ENCODE measurements at regions not wholly inside any gene's neighbourhood (a gene's known extent, or its start where the extent isn't known, plus 50 kb on each side); places are given as distances from the start of the nearest gene placed in this dataset.

GRCh38 chr9:129284607-129285291 is 106.7 kb upstream of the IER5L start:
- no peaks in the 10 kb centered on the region for H3K27me3 ChIP-seq (ENCODE audit: low read depth)
- H3K4me1 ChIP-seq: no peaks in the 10 kb centered on the region
- no peaks in the 10 kb centered on the region for H3K36me3 ChIP-seq (replicated peaks)
- in situ Hi-C loops (cut with MboI; ENCODE audit: low sequenced_read_pairs): no loop called here
- H3K9me3 ChIP-seq: no peaks in the 10 kb centered on the region
- DNase-seq (ENCODE audit: low spot score in 2 of 2): peak in 1 of 2 experiments; percentile 3
- no peak overlapping the region for H3K4me3 ChIP-seq

GRCh38 chr9:129283705-129284606 is 105.9 kb upstream of the IER5L start:
- Histone ChIP-seq H3K4me3 (no peak overlapping the region), H3K27me3 (ENCODE audit: low read depth) (no peaks in the 10 kb centered on the region), H3K36me3 (replicated peaks) (no peaks in the 10 kb centered on the region), H3K4me1 (no peaks in the 10 kb centered on the region), H3K9me3 (no peaks in the 10 kb centered on the region)
- peak in 1 of 2 experiments; percentile 6 for DNase-seq (ENCODE audit: low spot score in 2 of 2)
- in situ Hi-C loops (cut with MboI; ENCODE audit: low sequenced_read_pairs): no loop called here

GRCh38 chr9:129283291-129283691 is 105.2 kb upstream of the IER5L start:
- in situ Hi-C loops (cut with MboI; ENCODE audit: low sequenced_read_pairs): no loop called here
- H3K9me3 ChIP-seq: no peaks in the 10 kb centered on the region
- no peaks in the 10 kb centered on the region for H3K27me3 ChIP-seq (ENCODE audit: low read depth)
- H3K36me3 ChIP-seq (replicated peaks): no peaks in the 10 kb centered on the region
- H3K4me3 ChIP-seq: no peak overlapping the region
- DNase-seq (ENCODE audit: low spot score in 2 of 2): peak in 1 of 2 experiments; percentile 5
- H3K4me1 ChIP-seq: no peaks in the 10 kb centered on the region

- H3K4me3 ChIP-seq: no peak overlapping the region
- no peaks in the 10 kb centered on the region for H3K9me3 ChIP-seq
- H3K4me1 ChIP-seq: no peaks in the 10 kb centered on the region
- no peaks in the 10 kb centered on the region for H3K36me3 ChIP-seq (replicated peaks)
- in situ Hi-C loops (cut with MboI; ENCODE audit: low sequenced_read_pairs): no loop called here
- peak in 1 of 2 experiments; percentile 4 for DNase-seq (ENCODE audit: low spot score in 2 of 2)
- no peaks in the 10 kb centered on the region for H3K27me3 ChIP-seq (ENCODE audit: low read depth)
These were observed 104.7 kb upstream of the IER5L start for GRCh38 chr9:129282731-129283211.

GRCh38 chr9:129282272-129282671 is 104.2 kb upstream of the IER5L start:
- Histone ChIP-seq H3K9me3 (no peaks in the 10 kb centered on the region), H3K27me3 (ENCODE audit: low read depth) (no peaks in the 10 kb centered on the region), H3K4me3 (no peak overlapping the region), H3K4me1 (no peaks in the 10 kb centered on the region), H3K36me3 (replicated peaks) (no peaks in the 10 kb centered on the region)
- DNase-seq (ENCODE audit: low spot score in 2 of 2): peak in 1 of 2 experiments; percentile 4
- in situ Hi-C loops (cut with MboI; ENCODE audit: low sequenced_read_pairs): no loop called here

GRCh38 chr9:129281506-129282145 is 103.6 kb upstream of the IER5L start:
- H3K36me3 ChIP-seq (replicated peaks): no peaks in the 10 kb centered on the region
- H3K9me3 ChIP-seq: no peaks in the 10 kb centered on the region
- H3K4me1 ChIP-seq: no peaks in the 10 kb centered on the region
- H3K4me3 ChIP-seq: no peak overlapping the region
- DNase-seq (ENCODE audit: low spot score in 2 of 2): no peak
- H3K27me3 ChIP-seq (ENCODE audit: low read depth): no peaks in the 10 kb centered on the region
- in situ Hi-C loops (cut with MboI; ENCODE audit: low sequenced_read_pairs): no loop called here

GRCh38 chr9:129280623-129281271 is 102.7 kb upstream of the IER5L start:
- Histone ChIP-seq H3K36me3 (replicated peaks) (no peaks in the 10 kb centered on the region), H3K27me3 (ENCODE audit: low read depth) (no peaks in the 10 kb centered on the region), H3K4me3 (no peak overlapping the region), H3K9me3 (no peaks in the 10 kb centered on the region), H3K4me1 (peaks cover 1% of the 10 kb centered on the region; the same call in 1 of the 2 replicates)
- DNase-seq (ENCODE audit: low spot score in 2 of 2): no peak
- in situ Hi-C loops (cut with MboI; ENCODE audit: low sequenced_read_pairs): no loop called here

GRCh38 chr9:129280236-129280622 is 102.2 kb upstream of the IER5L start:
- no peaks in the 10 kb centered on the region for H3K27me3 ChIP-seq (ENCODE audit: low read depth)
- no peaks in the 10 kb centered on the region for H3K36me3 ChIP-seq (replicated peaks)
- in situ Hi-C loops (cut with MboI; ENCODE audit: low sequenced_read_pairs): no loop called here
- no peak overlapping the region for H3K4me3 ChIP-seq
- H3K9me3 ChIP-seq: no peaks in the 10 kb centered on the region
- peaks cover 4% of the 10 kb centered on the region; the same call in 1 of the 2 replicates for H3K4me1 ChIP-seq
- DNase-seq (ENCODE audit: low spot score in 2 of 2): peak in 1 of 2 experiments; percentile 4

- Histone ChIP-seq H3K4me1 (peaks cover 4% of the 10 kb centered on the region; the same call in 1 of the 2 replicates), H3K36me3 (replicated peaks) (no peaks in the 10 kb centered on the region), H3K4me3 (no peak overlapping the region), H3K9me3 (no peaks in the 10 kb centered on the region), H3K27me3 (ENCODE audit: low read depth) (peaks cover 5% of the 10 kb centered on the region; the same call in 1 of the 2 replicates)
- in situ Hi-C loops (cut with MboI; ENCODE audit: low sequenced_read_pairs): no loop called here
- DNase-seq (ENCODE audit: low spot score in 2 of 2): peak in 1 of 2 experiments; percentile 22
These were observed 100.6 kb upstream of the IER5L start for GRCh38 chr9:129278391-129279237.

GRCh38 chr9:129276486-129277230 is 98.6 kb upstream of the IER5L start:
- no peaks in the 10 kb centered on the region for H3K9me3 ChIP-seq
- peaks cover 5% of the 10 kb centered on the region; the same call in 1 of the 2 replicates for H3K27me3 ChIP-seq (ENCODE audit: low read depth)
- H3K36me3 ChIP-seq (replicated peaks): no peaks in the 10 kb centered on the region
- H3K4me1 ChIP-seq: peaks cover 4% of the 10 kb centered on the region; the same call in 1 of the 2 replicates
- no peak overlapping the region for H3K4me3 ChIP-seq
- in situ Hi-C loops (cut with MboI; ENCODE audit: low sequenced_read_pairs): no loop called here
- peak in 1 of 2 experiments; percentile 6 for DNase-seq (ENCODE audit: low spot score in 2 of 2)

- no peaks in the 10 kb centered on the region for H3K9me3 ChIP-seq
- peaks cover 4% of the 10 kb centered on the region; the same call in 1 of the 2 replicates for H3K4me1 ChIP-seq
- peak in 1 of 2 experiments; percentile 59 for DNase-seq (ENCODE audit: low spot score in 2 of 2)
- in situ Hi-C loops (cut with MboI; ENCODE audit: low sequenced_read_pairs): no loop called here
- H3K36me3 ChIP-seq (replicated peaks): no peaks in the 10 kb centered on the region
- peaks cover 5% of the 10 kb centered on the region; the same call in 1 of the 2 replicates for H3K27me3 ChIP-seq (ENCODE audit: low read depth)
- H3K4me3 ChIP-seq: no peak overlapping the region
These were observed 97.7 kb upstream of the IER5L start for GRCh38 chr9:129275626-129276247.

All from HAP-1 (cell line).